ENCODE measurements at regions not wholly inside any gene's neighbourhood (a gene's known extent, or its start where the extent isn't known, plus 50 kb on each side); places are given as distances from the start of the nearest gene placed in this dataset.

- TF ChIP-seq POLR2A (IDR thresholded peaks at IDR 0.05) (no peak), CTCF (IDR thresholded peaks at IDR 0.05) (no peak)
Observed at GRCh38 chr6:167700199-167700598, 126.5 kb upstream of the AFDN start.

Data from thyroid gland (tissue), 4 donors.